ENCODE measurements at regions not wholly inside any gene's neighbourhood (a gene's known extent, or its start where the extent isn't known, plus 50 kb on each side); places are given as distances from the start of the nearest gene placed in this dataset.

- no peak for TF ChIP-seq CTCF (IDR thresholded peaks at IDR 0.05; ENCODE audit: low read length, missing control alignments)
- no peak overlapping the region for H3K4me3 ChIP-seq (replicated peaks; ENCODE audit: low read depth, low read length)
- no peak for DNase-seq (ENCODE audit: low read depth)
Measured at GRCh38 chr2:120528051-120528692, 182.2 kb downstream of the INHBB start.

GRCh38 chr2:120528693-120529076 lies 182.7 kb downstream of the INHBB start:
- DNase-seq (ENCODE audit: low read depth) = no peak
- no peak overlapping the region for H3K4me3 ChIP-seq (replicated peaks; ENCODE audit: low read depth, low read length)
- no peak for TF ChIP-seq CTCF (IDR thresholded peaks at IDR 0.05; ENCODE audit: low read length, missing control alignments)

GRCh38 chr2:120530781-120531180 lies 184.8 kb downstream of the INHBB start:
- no peak for DNase-seq (ENCODE audit: low read depth)
- TF ChIP-seq CTCF (IDR thresholded peaks at IDR 0.05; ENCODE audit: low read length, missing control alignments) = no peak

GRCh38 chr2:120531365-120531764 lies 185.4 kb downstream of the INHBB start:
- H3K4me3 ChIP-seq (replicated peaks; ENCODE audit: low read depth, low read length) = no peak overlapping the region
- no peak for TF ChIP-seq CTCF (IDR thresholded peaks at IDR 0.05; ENCODE audit: low read length, missing control alignments)
- DNase-seq (ENCODE audit: low read depth) = peak; percentile 51

More at GRCh38 chr2:120530781-120531180, 184.8 kb downstream of the INHBB start:
- H3K4me3 ChIP-seq (replicated peaks; ENCODE audit: low read depth, low read length) = no peak overlapping the region

- H3K4me3 ChIP-seq (replicated peaks; ENCODE audit: low read depth, low read length) = no peak overlapping the region
- DNase-seq (ENCODE audit: low read depth) = peak; percentile 60
- TF ChIP-seq CTCF (IDR thresholded peaks at IDR 0.05; ENCODE audit: low read length, missing control alignments) = peak; percentile 7
Measured at GRCh38 chr2:120531863-120532600, 186.1 kb downstream of the INHBB start.

- DNase-seq (ENCODE audit: low read depth) = no peak
- no peak overlapping the region for H3K4me3 ChIP-seq (replicated peaks; ENCODE audit: low read depth, low read length)
- TF ChIP-seq CTCF (IDR thresholded peaks at IDR 0.05; ENCODE audit: low read length, missing control alignments) = no peak
Measured at GRCh38 chr2:120533625-120534024, 187.7 kb downstream of the INHBB start.
